H9 (cell line): ENCODE measurements at regions not wholly inside any gene's neighbourhood (a gene's known extent, or its start where the extent isn't known, plus 50 kb on each side); places are given as distances from the start of the nearest gene placed in this dataset.
A peak's percentile ranks its signal among the peaks of the same experiment; 100 is the strongest.

ENCODE experiments used
- DNase-seq: peaks from one replicate; pipeline ENCODE4 v3.0.0-alpha.2; 2017
- H2AFZ ChIP-seq: one replicate; pipeline ENCODE4 v1.6.1; 2013; ENCODE audit warnings: mild to moderate bottlenecking, low read length, control low read depth, moderate library complexity
- H2AK5ac ChIP-seq: 2 replicates; pipeline ENCODE4 v1.6.1; 2013; ENCODE audit warnings: low read length, control low read depth, mixed read lengths; ENCODE audit not compliant: insufficient read length
- H2BK120ac ChIP-seq: one replicate; pipeline ENCODE4 v1.6.1; 2013; ENCODE audit warnings: low read depth, mild to moderate bottlenecking, low read length, control low read depth, inconsistent platforms; ENCODE audit not compliant: poor library complexity, severe bottlenecking
- H2BK12ac ChIP-seq: 2 replicates; pipeline ENCODE4 v1.6.1; 2013; ENCODE audit warnings: low read length, control low read depth, mixed read lengths, low read depth; ENCODE audit not compliant: insufficient read length
- H2BK15ac ChIP-seq: 2 replicates; pipeline ENCODE4 v1.6.1; 2013; ENCODE audit warnings: low read depth, low read length, control low read depth
- H2BK20ac ChIP-seq: one replicate; pipeline ENCODE4 v1.6.1; 2013; ENCODE audit warnings: low read depth, mild to moderate bottlenecking, low read length, control low read depth, inconsistent platforms; ENCODE audit not compliant: poor library complexity, severe bottlenecking
- H2BK5ac ChIP-seq: 2 replicates; pipeline ENCODE4 v1.6.1; 2013; ENCODE audit warnings: low read length, control low read depth, mixed read lengths; ENCODE audit not compliant: insufficient read length
- H3K14ac ChIP-seq: 2 replicates; pipeline ENCODE4 v1.6.1; 2013; ENCODE audit warnings: low read length, control low read depth; ENCODE audit not compliant: insufficient read depth
- H3K18ac ChIP-seq: 2 replicates; pipeline ENCODE4 v1.6.1; 2013; ENCODE audit warnings: low read depth, mild to moderate bottlenecking, mixed read lengths, low read length, control low read depth; ENCODE audit not compliant: insufficient read length
- H3K23ac ChIP-seq: 2 replicates; pipeline ENCODE4 v1.6.1; 2013; ENCODE audit warnings: low read length, control low read depth, mixed read lengths, low read depth; ENCODE audit not compliant: insufficient read length
- H3K23me2 ChIP-seq: 2 replicates; pipeline ENCODE4 v1.6.1; 2013; ENCODE audit warnings: low read depth, mild to moderate bottlenecking, mixed read lengths, low read length, control low read depth; ENCODE audit not compliant: insufficient read length, poor library complexity, severe bottlenecking
- H3K27ac ChIP-seq: 2 replicates; pipeline ENCODE4 v1.5.1; 2013; ENCODE audit warnings: low read length, control low read depth, mixed read lengths, low read depth; ENCODE audit not compliant: insufficient read length
- H3K27me3 ChIP-seq: 2 replicates; pipeline ENCODE4 v1.6.1; 2013; ENCODE audit warnings: low read length, control low read depth, inconsistent platforms; ENCODE audit not compliant: insufficient read depth
- H3K4ac ChIP-seq: 2 replicates; pipeline ENCODE4 v1.6.1; 2013; ENCODE audit warnings: low read depth, mild to moderate bottlenecking, control low read depth, inconsistent platforms, low read length, moderate library complexity
- H3K4me1 ChIP-seq: 2 replicates; pipeline ENCODE4 v1.6.1; 2013; ENCODE audit warnings: low read length, control low read depth, inconsistent platforms; ENCODE audit not compliant: insufficient read depth
- H3K4me2 ChIP-seq: 2 replicates; pipeline ENCODE4 v1.6.1; 2013; ENCODE audit warnings: low read length, control low read depth, mixed read lengths; ENCODE audit not compliant: insufficient read length, insufficient read depth
- H3K56ac ChIP-seq: 2 replicates; pipeline ENCODE4 v1.6.1; 2013; ENCODE audit warnings: low read depth, mild to moderate bottlenecking, mixed read lengths, low read length, control low read depth; ENCODE audit not compliant: insufficient read length
- H3K79me1 ChIP-seq: 2 replicates; pipeline ENCODE4 v1.6.1; 2013; ENCODE audit warnings: low read depth, mild to moderate bottlenecking, moderate library complexity, low read length, control low read depth, inconsistent platforms; ENCODE audit not compliant: insufficient read depth, poor library complexity, severe bottlenecking
- H3K79me2 ChIP-seq: 2 replicates; pipeline ENCODE4 v1.6.1; 2013; ENCODE audit warnings: low read length, control low read depth, inconsistent platforms; ENCODE audit not compliant: insufficient read depth
- H3K9ac ChIP-seq: 2 replicates; pipeline ENCODE4 v1.6.1; 2013; ENCODE audit warnings: low read length, control low read depth, mixed read lengths; ENCODE audit not compliant: insufficient read length; ENCODE audit errors: extremely low read depth
- H3K9me3 ChIP-seq: one replicate; pipeline ENCODE4 v1.6.1; 2013; ENCODE audit warnings: low read depth, low read length, inconsistent platforms; ENCODE audit not compliant: control insufficient read depth
- H3T11ph ChIP-seq: one replicate; pipeline ENCODE4 v1.6.1; 2013; ENCODE audit warnings: mild to moderate bottlenecking, low read length, control low read depth, inconsistent platforms
- H4K20me1 ChIP-seq: one replicate; pipeline ENCODE4 v1.6.1; 2013; ENCODE audit not compliant: control insufficient read depth, insufficient read length, insufficient read depth
- H4K5ac ChIP-seq: 2 replicates; pipeline ENCODE4 v1.6.1; 2013; ENCODE audit warnings: low read depth, mild to moderate bottlenecking, mixed read lengths, low read length, control low read depth; ENCODE audit not compliant: insufficient read length
- H4K8ac ChIP-seq: replicated peaks from 2 replicates; pipeline ENCODE4 v1.6.1; 2013; ENCODE audit warnings: low read length, control low read depth, mixed read lengths, low read depth; ENCODE audit not compliant: insufficient read length
- H4K91ac ChIP-seq: 2 replicates; pipeline ENCODE4 v1.6.1; 2013; ENCODE audit warnings: low read depth, mild to moderate bottlenecking, moderate library complexity, mixed read lengths, low read length, control low read depth; ENCODE audit not compliant: insufficient read length
- H3K27ac Mint-ChIP-seq, 3 experiments: 2 replicates in 2 of 3; 3 replicates in 1 of 3; pipeline ENCODE4 v1.8.0; 2020 to 2021; ENCODE audit warnings: mixed read lengths in 3 of 3, mild to moderate bottlenecking in 1 of 3, moderate library complexity in 1 of 3
- H3K27me3 Mint-ChIP-seq: 2 replicates; pipeline ENCODE4 v1.8.0; 2021; ENCODE audit warnings: low read depth, mild to moderate bottlenecking, moderate library complexity, mixed read lengths
- H3K36me3 Mint-ChIP-seq, 3 experiments: 2 replicates in 2 of 3; 3 replicates in 1 of 3; pipeline ENCODE4 v1.8.0; 2020 to 2021; ENCODE audit warnings: low read depth in 3 of 3, mixed read lengths in 3 of 3; ENCODE audit not compliant: insufficient read depth in 1 of 3
- H3K4me1 Mint-ChIP-seq, 2 experiments: 2 replicates each; pipeline ENCODE4 v1.8.0; 2020; ENCODE audit warnings: mixed read lengths in 2 of 2
- H3K4me3 Mint-ChIP-seq, 2 experiments: 2 replicates in 1 of 2; 3 replicates in 1 of 2; pipeline ENCODE4 v1.8.0; 2020 to 2021; ENCODE audit warnings: mild to moderate bottlenecking in 2 of 2, mixed read lengths in 2 of 2, moderate library complexity in 1 of 2
- H3K9me3 Mint-ChIP-seq, 2 experiments: 2 replicates in 1 of 2; 3 replicates in 1 of 2; pipeline ENCODE4 v1.8.0; 2020; ENCODE audit warnings: mild to moderate bottlenecking in 2 of 2, mixed read lengths in 2 of 2, moderate library complexity in 1 of 2
- WGBS: extraction: QIAGEN DNeasy Blood & Tissue Kit; methylation state at CpG from one replicate; pipeline ENCODE4 v1.1.7; 2013; ENCODE audit warnings: missing lambda C conversion rate, low lambda C conversion rate, mixed read lengths; ENCODE audit not compliant: insufficient read length; ENCODE audit errors: extremely low coverage; 5-methylcytosine and 5-hydroxymethylcytosine counted together
- TF ChIP-seq, protein P1 (sequence below): fragments of 200-600 bp; sonication (generic); conservative IDR thresholded peaks from 3 replicates; pipeline ENCODE4 v1.8.0; 2021; ENCODE audit warnings: antibody characterized with exemption, mild to moderate bottlenecking

DNA sequence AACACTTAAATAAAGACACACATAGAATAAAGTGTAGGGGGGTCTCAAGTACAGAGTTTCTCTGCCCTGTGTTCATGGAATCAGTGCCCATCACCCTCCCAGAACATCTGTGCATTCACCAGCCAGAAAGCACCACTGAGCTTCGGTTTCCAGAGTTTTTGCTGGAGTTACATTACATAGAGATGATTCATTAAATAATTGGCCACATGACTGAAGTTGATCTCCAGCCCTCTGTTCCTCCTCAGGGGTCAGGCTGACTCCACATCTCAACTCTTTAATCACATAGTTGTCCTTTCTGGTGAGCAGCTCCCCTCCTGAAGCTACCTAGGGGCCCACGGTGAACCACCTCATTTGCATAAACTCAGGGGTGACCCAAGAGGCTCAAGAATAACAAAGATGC lies 129.8 kb downstream of the METTL4 start:
- no peak overlapping the region for H2AFZ ChIP-seq
- peaks cover 13 to 23% of the 10 kb centered on the region in 2 experiments for H3K9me3 Mint-ChIP-seq
- H3K9ac ChIP-seq = no peak overlapping the region
- no peak overlapping the region for H2BK12ac ChIP-seq
- H4K5ac ChIP-seq = no peak overlapping the region
- H3K27ac Mint-ChIP-seq = no peak overlapping the region
- no peaks in the 10 kb centered on the region for H3K27me3 ChIP-seq
- no peak overlapping the region for H2BK15ac ChIP-seq
- H3K4me1 ChIP-seq = no peaks in the 10 kb centered on the region
- no peaks in the 10 kb centered on the region for H3K79me1 ChIP-seq
- H3K23ac ChIP-seq = no peak overlapping the region
- H3K79me2 ChIP-seq = no peaks in the 10 kb centered on the region
- no peak overlapping the region for H3K4me3 Mint-ChIP-seq
- no peak overlapping the region for H3K4me2 ChIP-seq
- H3T11ph ChIP-seq = no peak overlapping the region
- H3K36me3 Mint-ChIP-seq = peaks cover 0 to 21% (median 4%) of the 10 kb centered on the region in 3 experiments; a peak in 4 of 7 replicates
- no peak for DNase-seq
- no peaks in the 10 kb centered on the region for H4K20me1 ChIP-seq
- peaks cover 9% of the 10 kb centered on the region in 2 experiments for H3K4me1 Mint-ChIP-seq
- H2BK20ac ChIP-seq = no peak overlapping the region
- H3K27ac ChIP-seq = no peak overlapping the region
- H3K23me2 ChIP-seq = no peaks in the 10 kb centered on the region
- no peak overlapping the region for H4K8ac ChIP-seq
- H4K91ac ChIP-seq = no peak overlapping the region
- H3K27me3 Mint-ChIP-seq = no peaks in the 10 kb centered on the region
- TF ChIP-seq, protein P1, sequence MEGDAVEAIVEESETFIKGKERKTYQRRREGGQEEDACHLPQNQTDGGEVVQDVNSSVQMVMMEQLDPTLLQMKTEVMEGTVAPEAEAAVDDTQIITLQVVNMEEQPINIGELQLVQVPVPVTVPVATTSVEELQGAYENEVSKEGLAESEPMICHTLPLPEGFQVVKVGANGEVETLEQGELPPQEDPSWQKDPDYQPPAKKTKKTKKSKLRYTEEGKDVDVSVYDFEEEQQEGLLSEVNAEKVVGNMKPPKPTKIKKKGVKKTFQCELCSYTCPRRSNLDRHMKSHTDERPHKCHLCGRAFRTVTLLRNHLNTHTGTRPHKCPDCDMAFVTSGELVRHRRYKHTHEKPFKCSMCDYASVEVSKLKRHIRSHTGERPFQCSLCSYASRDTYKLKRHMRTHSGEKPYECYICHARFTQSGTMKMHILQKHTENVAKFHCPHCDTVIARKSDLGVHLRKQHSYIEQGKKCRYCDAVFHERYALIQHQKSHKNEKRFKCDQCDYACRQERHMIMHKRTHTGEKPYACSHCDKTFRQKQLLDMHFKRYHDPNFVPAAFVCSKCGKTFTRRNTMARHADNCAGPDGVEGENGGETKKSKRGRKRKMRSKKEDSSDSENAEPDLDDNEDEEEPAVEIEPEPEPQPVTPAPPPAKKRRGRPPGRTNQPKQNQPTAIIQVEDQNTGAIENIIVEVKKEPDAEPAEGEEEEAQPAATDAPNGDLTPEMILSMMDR = no peak
- H3K18ac ChIP-seq = no peak overlapping the region
- no peak overlapping the region for H3K4ac ChIP-seq
- H3K56ac ChIP-seq = no peak overlapping the region
- H2AK5ac ChIP-seq = no peak overlapping the region
- no CpG with 5 or more reads among the region's 2 CpGs for WGBS
- H2BK120ac ChIP-seq = peak overlapping the region; percentile 36
- no peaks in the 10 kb centered on the region for H3K9me3 ChIP-seq
- no peak overlapping the region for H3K14ac ChIP-seq
- no peak overlapping the region for H2BK5ac ChIP-seq
